ENCODE measurements at regions not wholly inside any gene's neighbourhood (a gene's known extent, or its start where the extent isn't known, plus 50 kb on each side); places are given as distances from the start of the nearest gene placed in this dataset.

- Mint-ChIP-seq H3K36me3 (ENCODE audit: low read depth) (no peaks in the 10 kb centered on the region), H3K27me3 (ENCODE audit: low read depth) (peaks cover 31% of the 10 kb centered on the region), H3K4me1 (ENCODE audit: low read depth) (no peaks in the 10 kb centered on the region), H3K9me3 (ENCODE audit: low read depth) (no peaks in the 10 kb centered on the region), H3K27ac (ENCODE audit: unreplicated experiment) (no peak overlapping the region), H3K4me3 (ENCODE audit: unreplicated experiment) (no peak overlapping the region)
- no peak for DNase-seq (ENCODE audit: low spot score)
- no peak for TF ChIP-seq CTCF (IDR thresholded peaks at IDR 0.05)
These were observed 363.1 kb upstream of the OR4E1 start for GRCh38 chr14:22036541-22037239.

GRCh38 chr14:22026527-22026926, 352.9 kb upstream of the OR4E1 start:
- Mint-ChIP-seq H3K27me3 (ENCODE audit: low read depth) (peaks cover 21% of the 10 kb centered on the region), H3K27ac (ENCODE audit: unreplicated experiment) (no peak overlapping the region), H3K9me3 (ENCODE audit: low read depth) (no peaks in the 10 kb centered on the region), H3K4me3 (ENCODE audit: unreplicated experiment) (no peak overlapping the region), H3K4me1 (ENCODE audit: low read depth) (no peaks in the 10 kb centered on the region), H3K36me3 (ENCODE audit: low read depth) (no peaks in the 10 kb centered on the region)
- DNase-seq (ENCODE audit: low spot score), result no peak
- TF ChIP-seq CTCF (IDR thresholded peaks at IDR 0.05), result no peak

- DNase-seq (ENCODE audit: low spot score), result no peak
- Mint-ChIP-seq H3K27ac (ENCODE audit: unreplicated experiment) (no peak overlapping the region), H3K36me3 (ENCODE audit: low read depth) (no peaks in the 10 kb centered on the region), H3K27me3 (ENCODE audit: low read depth) (peaks cover 22% of the 10 kb centered on the region), H3K9me3 (ENCODE audit: low read depth) (no peaks in the 10 kb centered on the region), H3K4me1 (ENCODE audit: low read depth) (no peaks in the 10 kb centered on the region), H3K4me3 (ENCODE audit: unreplicated experiment) (no peak overlapping the region)
- TF ChIP-seq CTCF (IDR thresholded peaks at IDR 0.05), result no peak
These were observed 352.3 kb upstream of the OR4E1 start for GRCh38 chr14:22025879-22026278.

- Mint-ChIP-seq H3K27me3 (ENCODE audit: low read depth) (peaks cover 27% of the 10 kb centered on the region), H3K4me3 (ENCODE audit: unreplicated experiment) (no peak overlapping the region), H3K9me3 (ENCODE audit: low read depth) (no peaks in the 10 kb centered on the region), H3K36me3 (ENCODE audit: low read depth) (no peaks in the 10 kb centered on the region), H3K27ac (ENCODE audit: unreplicated experiment) (no peak overlapping the region), H3K4me1 (ENCODE audit: low read depth) (no peaks in the 10 kb centered on the region)
- DNase-seq (ENCODE audit: low spot score), result no peak
- TF ChIP-seq CTCF (IDR thresholded peaks at IDR 0.05), result no peak
These were observed 350.5 kb upstream of the OR4E1 start for GRCh38 chr14:22024137-22024536.

DNA sequence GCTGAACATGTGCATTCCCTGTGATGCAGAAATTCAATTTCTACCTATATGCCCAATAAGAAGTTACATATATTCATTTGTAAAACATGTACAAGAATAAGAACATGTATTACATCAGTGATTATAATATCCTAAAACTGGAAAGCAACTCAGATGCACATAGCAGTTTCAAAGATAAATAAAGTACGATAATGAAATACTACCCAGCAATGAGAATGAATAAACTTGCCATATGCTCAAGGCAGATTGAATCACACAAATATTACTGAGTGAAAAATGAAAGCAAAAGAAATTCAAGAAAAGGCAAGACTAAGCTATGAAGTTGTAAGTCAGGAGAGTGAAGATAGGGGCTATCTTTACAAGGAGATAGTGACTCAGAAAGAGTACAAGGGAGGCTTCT, 345.3 kb upstream of the OR4E1 start:
- DNase-seq (ENCODE audit: low spot score), result no peak
- no peaks in the 10 kb centered on the region for H3K36me3 Mint-ChIP-seq (ENCODE audit: low read depth)
- no peaks in the 10 kb centered on the region for H3K4me1 Mint-ChIP-seq (ENCODE audit: low read depth)
- no peak for TF ChIP-seq CTCF (IDR thresholded peaks at IDR 0.05)
- no peaks in the 10 kb centered on the region for H3K9me3 Mint-ChIP-seq (ENCODE audit: low read depth)
- H3K27ac Mint-ChIP-seq (ENCODE audit: unreplicated experiment), result no peak overlapping the region
- peaks cover 15% of the 10 kb centered on the region for H3K27me3 Mint-ChIP-seq (ENCODE audit: low read depth)
- no peak overlapping the region for H3K4me3 Mint-ChIP-seq (ENCODE audit: unreplicated experiment)
